CD1c-positive myeloid dendritic cell (primary cell): ENCODE measurements at regions not wholly inside any gene's neighbourhood (a gene's known extent, or its start where the extent isn't known, plus 50 kb on each side); places are given as distances from the start of the nearest gene placed in this dataset.
A peak's percentile ranks its signal among the peaks of the same experiment; 100 is the strongest.

Experiments
- DNase-seq: peaks from one replicate; pipeline ENCODE4 v3.0.0-alpha.2; 2016; ENCODE audit errors: extremely low spot score

DNA sequence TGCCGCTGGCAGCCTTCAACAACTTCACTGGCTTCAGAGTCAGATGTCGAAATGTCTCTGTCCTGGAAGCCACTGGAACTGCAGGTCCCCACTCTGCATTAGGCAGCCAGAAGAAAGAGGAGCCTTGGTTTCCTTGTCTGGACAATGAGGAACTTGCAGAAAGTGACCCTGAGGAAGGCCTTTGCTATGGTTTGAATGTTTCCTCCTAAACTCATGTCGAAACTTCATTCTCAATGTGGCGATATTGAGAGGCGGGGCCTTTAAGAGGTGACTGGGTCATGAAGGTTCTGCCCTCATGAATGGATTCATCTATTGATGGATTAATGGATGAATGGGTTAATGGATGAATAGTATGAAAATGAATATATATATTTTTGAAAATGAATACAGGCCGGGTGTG is 61.6 kb upstream of the GPR26 start:
- no peak for DNase-seq

DNA sequence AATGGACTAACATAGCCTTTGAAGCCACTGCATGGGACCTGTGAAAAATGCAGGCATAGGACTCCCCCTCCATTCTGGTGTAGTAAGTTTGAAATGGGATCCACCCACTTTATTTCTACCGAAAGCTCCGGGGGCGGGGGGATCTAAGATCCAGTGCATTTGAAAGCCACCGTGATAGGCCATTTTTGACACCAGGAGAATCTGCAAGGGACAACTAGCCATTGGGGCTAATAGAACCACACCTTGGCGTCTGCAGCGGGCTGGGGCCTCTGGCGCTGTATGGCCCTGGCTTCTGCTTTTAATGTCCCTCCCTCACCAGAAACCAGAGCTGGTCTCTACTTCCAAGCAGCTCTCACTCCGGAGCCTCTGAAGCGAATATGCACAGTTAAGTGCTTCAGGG is 60.1 kb upstream of the GPR26 start:
- no peak for DNase-seq

DNA sequence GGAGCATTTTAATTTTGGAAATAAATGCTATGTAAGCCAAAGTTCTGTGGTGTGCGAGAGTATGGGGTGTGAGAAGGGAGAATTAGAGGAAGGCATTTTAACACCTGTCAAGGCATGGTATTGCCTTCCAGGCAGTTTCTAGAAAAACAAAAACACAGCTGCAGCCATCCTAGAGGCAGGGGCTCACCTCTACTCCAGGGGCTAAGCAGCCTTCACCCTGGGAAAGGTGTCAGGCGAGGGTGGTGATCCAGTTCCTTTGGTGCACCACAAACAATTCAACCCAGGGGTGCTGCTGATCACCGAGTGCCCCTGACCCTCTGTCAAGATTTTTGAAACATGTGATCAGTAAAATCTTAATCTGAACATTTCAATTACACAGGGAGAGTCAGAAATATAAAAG is 59.2 kb upstream of the GPR26 start:
- DNase-seq, result no peak

DNA sequence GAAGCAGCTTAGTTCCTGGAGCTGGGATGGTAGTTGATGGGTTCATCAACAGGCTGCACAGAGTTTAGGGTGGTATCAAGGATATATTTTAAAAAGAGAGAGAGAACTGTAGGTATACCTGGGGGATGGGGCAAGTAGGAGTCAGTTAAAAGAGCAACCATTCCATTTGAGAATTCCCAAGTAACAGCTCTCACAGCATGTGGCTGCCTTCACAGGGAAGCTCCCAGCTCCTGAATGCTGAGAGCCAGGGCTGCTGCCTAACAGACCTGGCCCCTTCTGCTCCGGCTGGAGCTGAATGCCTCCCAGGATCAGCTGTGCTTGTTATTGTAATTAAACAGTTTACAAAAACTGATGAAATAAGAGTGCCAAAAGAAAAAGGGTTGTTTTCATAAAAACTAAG is 58.8 kb upstream of the GPR26 start:
- DNase-seq, result no peak

DNA sequence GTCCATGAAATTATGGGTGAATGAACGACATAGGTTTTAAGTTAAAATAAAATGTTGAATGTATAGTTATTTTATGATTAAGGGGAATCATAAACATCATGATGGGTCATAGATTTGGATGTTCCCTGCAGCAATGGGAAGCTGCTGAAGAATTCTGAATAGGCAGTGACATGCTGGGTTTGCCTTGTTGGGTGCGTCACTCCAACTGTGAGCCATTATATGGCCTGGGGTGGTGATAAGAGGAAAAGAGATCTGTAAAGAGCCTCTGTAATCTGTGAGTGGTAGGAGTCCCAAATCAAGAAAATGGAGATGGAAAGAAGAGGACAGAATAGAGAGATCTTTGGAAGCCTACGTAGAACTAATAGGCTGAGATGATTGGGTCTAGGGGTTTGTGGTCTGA is 58.1 kb upstream of the GPR26 start:
- no peak for DNase-seq

DNA sequence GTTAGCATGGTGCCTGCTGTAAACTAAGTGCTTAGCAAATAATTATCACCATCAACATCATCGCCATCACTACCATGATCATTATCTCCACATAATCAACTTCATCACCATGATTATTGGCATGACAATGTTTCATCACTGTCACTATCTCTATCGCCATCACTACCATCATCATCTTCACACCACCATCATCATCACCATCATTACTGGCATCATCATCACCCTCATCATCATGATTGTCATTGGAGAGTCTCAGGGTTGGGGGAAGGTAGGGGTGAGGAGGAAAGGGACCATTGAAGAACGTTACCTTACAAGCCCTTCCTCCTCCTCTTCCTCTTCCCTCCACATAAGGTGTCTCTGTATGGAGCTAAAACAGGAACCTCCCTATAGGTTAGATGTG is 54.9 kb upstream of the GPR26 start:
- DNase-seq, result no peak

DNA sequence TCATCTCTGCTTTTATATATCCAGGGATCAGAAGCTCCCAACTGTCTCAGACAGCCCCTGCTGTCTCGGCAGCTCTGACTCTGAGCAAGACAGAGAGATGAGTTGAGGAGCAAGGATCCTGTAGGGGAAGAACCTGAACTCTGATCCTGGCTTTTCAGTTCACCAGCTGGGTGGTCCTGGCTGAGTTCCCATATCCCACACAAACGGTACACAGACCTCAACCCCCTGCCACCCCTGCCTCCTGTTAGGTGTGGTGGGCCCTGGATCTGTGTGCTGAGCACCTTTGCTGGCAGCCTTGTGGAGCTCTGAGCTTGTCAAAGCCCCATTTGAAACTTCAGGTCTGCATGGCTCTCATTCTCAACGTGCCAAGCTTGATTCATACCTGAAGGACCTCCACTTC is 54.3 kb upstream of the GPR26 start:
- DNase-seq, result no peak

DNA sequence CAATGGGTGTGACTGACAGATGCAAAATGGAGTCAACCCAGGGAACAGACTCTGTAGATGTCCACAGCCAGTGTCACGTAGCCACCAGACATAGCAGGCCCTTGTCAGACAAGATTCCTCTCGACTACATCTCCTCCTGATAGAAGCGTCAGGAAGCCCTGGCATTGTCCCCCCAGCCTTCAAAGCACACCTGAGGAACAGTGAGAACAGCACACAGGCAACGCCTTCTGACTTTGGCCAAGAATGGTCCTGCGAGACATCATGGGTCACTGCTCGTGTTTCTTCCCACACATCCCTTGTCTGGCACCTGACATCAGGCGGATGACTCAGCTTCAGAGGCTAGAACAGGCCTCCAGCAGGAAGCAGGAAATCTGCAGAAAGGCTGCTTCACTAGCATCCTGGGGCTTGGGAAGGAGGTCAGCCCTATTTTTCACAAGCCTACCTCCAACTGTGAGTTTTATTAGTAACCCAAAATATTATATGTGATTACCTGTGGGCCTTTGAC is 52.8 kb upstream of the GPR26 start:
- no peak for DNase-seq

DNA sequence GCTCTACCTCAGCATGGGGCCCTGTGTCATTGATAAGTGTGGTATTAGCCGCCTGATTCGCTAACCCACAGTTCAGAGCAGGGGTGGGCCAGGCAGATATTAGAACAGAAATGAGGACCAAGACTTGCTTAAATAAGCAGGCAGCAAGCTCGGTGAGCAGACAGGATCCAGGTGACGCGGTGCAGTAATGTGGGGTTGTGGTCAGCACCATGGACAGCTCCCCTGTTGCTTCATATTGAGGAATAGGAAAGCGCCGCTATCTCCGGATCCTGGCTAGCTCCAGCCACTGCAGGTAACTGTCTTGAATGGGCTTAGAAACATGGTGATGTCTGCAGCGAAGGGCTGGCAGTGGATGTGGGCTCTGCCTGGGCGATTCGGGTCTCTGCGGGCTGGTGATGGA is 51.3 kb upstream of the GPR26 start:
- peak; percentile 32 for DNase-seq
